OCI-LY3 (cell line): ENCODE measurements at regions not wholly inside any gene's neighbourhood (a gene's known extent, or its start where the extent isn't known, plus 50 kb on each side); places are given as distances from the start of the nearest gene placed in this dataset.

ENCODE experiments used
- CTCF ChIP-seq: fragments of 200-600, 300-600 bp; sonication (generic); IDR thresholded peaks from 2 replicates; pipeline ENCODE4 v1.5.1; 2014; ENCODE audit warnings: antibody characterized with exemption, low read length, low read depth
- EZH2phosphoT487 ChIP-seq: fragments of 200-600 bp; shearing (Covaris generic); IDR thresholded peaks from 2 replicates; pipeline ENCODE4 v1.6.1; 2018; ENCODE audit warnings: antibody characterized with exemption, mixed run types, low read depth

GRCh38 chr12:66751432-66752113 lies 72.7 kb upstream of the GRIP1 start:
- no peak for TF ChIP-seq CTCF
- no peak for TF ChIP-seq EZH2phosphoT487
